ENCODE measurements at regions not wholly inside any gene's neighbourhood (a gene's known extent, or its start where the extent isn't known, plus 50 kb on each side); places are given as distances from the start of the nearest gene placed in this dataset.

DNA sequence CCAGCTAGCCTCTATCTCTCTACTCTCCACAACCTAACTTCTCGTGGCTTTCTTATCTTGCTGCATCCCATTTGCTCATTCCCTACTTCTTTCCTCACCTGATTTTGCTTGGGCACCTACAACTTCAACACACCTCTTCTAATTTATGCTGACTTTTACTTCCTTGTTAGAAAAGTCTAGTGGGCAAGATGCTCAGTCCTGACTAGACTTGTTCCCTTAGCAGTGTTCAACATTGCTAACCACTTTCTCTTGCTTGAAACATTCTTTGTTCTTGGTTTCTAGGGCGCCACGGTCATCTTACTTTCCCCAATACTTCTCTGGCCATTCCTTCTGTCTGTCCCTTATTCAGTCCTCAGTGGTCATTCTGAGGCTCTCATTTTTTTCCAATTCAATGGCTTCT is 454.7 kb upstream of the CWC22 start:
- no peak for DNase-seq (ENCODE audit: low spot score)

DNA sequence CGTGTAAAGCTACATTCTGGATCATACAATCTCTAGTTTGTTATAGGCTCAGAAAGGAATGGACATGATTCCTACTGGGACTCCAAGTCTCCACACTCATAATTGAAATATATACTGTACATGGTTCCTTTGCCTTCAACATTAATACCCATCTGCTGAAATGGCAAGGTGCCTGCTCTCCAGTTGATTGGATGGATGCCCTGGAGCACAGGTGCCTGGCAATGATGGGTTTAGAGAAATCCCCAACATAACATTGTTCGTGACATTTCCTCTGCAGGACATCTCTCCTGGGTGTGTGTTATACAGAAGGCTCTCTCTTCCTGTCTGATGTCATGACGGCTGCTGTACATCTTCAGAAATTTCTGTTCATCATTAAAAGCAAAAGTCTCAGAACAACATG is 449.7 kb upstream of the CWC22 start:
- no peak for DNase-seq (ENCODE audit: low spot score)

DNA sequence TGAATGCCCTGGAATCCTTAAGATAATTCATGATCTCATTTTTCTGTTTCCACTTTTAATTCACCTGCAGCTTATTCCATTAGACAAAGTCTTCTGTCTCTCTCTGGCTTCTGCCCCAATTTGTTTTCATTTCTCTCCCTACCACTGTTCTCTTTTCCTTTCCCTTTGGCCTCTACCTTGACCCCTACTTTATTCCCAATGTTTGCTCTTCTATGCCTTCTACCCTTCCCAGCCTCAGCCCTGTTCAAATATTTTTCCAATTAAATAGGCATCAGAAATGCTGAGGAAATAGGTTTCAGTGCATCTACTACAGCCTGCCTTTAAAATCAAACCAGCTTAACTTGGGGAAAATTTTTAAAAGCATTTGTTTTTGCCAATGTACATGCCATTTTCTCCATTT is 443.7 kb upstream of the CWC22 start:
- peak; percentile 25 for DNase-seq (ENCODE audit: low spot score)

DNA sequence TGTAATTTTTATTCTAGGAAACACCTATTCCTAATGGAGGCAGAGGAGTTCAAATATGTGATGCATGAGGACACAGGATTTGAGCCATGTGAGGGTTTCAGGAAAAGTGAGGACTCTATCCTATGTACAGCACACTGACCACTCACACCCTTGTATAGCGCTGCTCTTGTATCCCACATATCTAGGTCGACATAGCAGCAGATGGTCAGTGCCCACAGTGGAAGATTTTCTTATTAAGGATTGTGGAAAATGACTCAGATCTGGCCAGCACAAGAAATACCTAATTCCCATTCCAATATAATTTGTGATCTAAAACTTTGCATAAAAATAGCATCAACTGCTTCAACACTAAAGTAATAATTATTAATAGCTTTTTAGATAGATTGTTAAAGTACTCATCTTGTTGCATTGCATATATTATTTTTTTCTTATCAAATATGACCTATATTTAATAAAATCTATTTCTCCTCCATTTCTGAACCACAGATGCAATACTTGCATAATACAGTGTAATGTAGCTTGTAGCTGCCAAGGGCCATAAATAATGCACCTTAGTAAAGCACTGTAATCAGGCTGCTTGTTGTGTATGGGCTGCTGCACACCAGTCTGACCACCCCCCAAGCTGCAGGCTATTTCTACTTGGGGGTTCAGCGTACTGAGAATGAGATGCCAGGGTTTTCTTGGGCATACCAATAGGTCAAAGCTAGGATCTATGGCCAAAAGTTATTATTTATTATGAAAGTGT is 442.2 kb upstream of the CWC22 start:
- no peak for DNase-seq (ENCODE audit: low spot score)

DNA sequence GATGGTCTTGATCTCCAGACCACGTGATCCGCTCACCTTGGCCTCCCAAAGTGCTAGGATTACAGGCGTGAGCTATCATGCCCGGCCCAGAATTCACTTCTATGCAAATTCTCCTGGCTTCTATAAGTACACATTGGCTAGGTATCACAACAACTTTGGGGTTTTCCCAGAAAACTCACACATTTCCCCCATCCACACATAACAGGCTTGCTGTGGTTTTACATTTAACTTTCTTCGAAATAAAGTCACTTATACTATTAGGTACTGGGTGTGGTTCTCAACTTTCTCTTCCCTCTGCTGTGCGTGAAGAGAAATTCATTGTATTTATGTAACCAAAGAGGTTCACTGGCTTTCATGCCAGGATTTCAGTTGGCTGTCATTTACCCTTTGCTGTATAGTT is 439.4 kb upstream of the CWC22 start:
- DNase-seq (ENCODE audit: low spot score): no peak

DNA sequence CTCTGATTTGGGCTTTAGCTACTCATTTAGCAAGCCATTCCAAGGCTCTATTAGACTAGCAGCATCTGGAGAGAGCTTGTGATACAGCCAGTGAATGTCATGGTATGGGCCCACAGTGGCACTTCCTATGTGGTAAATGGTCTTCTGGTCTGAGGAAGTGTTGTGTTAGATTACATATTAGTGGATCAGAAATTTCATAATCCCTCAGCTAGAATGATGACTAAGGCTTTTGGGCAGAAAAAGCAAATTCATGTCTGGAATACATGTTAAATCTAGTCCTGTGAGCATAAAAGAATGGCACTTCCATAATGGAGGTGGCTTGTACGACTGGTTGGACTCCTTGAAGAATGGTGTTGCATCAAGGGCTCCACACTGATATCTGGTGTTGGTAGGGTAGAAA is 436.8 kb upstream of the CWC22 start:
- no peak for DNase-seq (ENCODE audit: low spot score)

DNA sequence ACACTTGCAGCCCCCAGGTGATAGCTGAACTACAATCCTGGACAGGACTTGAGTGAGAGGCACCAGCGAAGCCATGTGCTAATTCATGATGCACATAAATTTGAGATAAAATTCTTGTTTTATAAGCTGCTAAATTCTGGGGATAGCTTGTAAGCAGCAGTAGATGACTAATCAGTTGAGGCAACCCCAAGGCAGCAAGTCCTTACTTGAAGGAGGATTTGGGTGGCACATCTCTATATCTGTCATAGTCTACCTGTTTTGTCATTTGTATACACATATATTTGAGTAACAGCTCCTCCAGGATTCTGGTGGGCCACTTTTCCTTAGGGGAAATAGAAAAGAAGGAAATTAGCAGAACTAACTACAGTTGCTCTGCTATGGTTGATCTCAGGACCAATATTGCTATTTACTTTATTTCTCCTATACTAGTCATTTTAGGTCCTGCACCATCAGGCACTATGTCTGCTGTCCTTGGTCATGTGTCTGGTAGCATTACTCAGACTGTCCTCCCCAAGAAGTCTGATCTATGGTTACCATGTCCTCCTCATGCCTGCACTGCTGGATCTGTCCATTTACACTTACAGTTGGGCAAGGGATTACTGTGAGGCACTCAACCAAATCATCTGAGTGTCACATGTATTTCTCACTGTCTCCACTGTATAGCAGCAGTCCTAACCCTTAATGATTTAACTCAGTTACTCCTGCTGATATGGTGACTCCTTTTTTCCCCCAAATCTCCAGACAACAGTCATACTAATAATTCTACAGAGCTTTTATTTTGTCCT is 436.0 kb upstream of the CWC22 start:
- DNase-seq (ENCODE audit: low spot score): no peak

DNA sequence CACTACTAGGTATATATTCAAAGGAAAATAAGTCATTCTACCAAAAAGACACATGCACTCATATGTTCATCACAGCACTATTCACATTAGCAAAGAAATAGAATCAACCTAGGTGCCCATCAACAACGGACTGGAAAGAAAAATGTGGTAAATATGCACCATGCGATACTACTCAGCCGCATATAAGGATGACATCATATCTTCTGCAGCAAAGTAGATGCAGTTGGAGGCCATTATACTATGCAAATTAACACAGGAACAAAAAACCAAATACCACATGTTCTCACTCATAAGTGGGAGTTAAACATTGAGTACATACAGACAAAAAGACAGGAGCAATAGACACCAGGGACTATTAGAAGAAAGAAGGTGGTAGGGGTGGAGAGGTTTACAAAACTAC is 412.1 kb upstream of the CWC22 start:
- DNase-seq (ENCODE audit: low spot score): no peak

DNA sequence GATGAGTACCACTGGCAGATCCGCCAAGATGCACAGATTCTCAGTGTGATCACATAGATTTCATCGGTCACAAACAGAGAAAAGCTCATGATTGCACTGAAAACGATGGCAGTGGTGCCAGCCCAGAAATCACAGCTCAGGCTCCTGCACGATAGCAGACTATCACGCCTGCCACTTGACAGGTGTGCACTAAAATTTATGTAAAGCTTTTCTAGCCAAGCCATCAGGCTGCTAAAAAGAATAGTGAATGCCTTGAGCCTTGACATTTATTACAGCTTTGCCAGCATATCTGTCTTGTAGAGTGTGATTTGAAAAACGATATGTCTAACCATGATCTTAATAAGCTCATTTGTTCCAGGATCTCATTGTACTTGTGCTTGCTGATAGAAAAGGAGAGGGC is 409.5 kb upstream of the CWC22 start:
- DNase-seq (ENCODE audit: low spot score): no peak

DNA sequence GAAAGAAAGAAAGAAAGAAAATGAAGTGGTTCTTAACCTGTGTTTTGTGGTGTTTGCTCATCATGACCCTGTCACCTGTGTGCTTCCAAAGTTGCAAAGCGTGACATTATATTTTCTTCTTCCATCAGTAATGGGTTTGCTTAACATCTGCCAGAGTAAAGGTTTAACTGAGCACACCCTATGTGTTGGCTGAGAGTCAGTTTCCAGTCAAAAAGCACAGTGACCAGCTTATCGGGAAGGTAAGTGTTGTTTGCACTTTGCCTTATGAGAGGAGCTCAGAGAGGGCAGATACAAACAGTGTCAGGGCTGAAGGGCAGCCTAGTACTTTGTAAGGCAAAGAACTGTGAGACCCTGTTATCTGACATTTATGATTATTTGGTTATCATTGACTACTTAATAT is 406.2 kb upstream of the CWC22 start:
- peak; percentile 51 for DNase-seq (ENCODE audit: low spot score)

DNA sequence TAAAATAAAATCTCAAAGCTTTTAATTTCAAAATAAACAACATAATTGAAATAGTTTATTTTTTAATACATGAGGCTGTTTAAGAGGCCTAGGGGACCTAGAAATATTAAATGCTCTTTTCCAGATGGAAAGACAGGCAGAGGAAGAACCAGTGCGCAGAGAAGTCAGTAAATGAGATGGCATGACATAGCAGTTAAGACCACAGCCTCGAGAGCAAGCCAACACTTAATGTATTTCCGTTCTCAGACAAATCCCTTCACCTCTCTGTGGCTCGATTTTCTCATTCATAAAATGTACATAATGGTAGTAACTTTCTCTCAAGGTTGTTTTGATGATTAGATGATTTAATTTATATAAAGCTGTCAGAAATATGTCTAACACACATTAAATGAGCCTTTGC is 405.1 kb upstream of the CWC22 start:
- no peak for DNase-seq (ENCODE audit: low spot score)

DNA sequence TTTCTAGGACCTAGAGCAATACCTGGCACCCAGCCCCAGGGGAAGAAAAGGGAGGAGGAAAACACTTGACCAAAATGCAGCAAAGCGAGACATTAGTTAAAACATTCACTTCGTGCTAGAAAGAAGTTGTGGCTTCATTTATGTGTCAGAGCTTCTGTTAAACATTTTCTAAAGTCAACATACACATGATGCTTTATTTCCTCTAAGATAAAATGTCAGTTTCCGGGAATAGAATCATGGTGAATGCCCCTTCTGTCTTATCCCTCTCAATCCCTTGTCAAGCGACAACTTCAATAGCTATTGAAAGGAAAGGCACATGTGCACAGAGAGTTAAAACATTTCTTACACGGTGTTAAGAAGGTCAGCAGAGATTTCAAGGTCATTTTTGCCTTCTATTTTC is 404.6 kb upstream of the CWC22 start:
- peak; percentile 8 for DNase-seq (ENCODE audit: low spot score)

DNA sequence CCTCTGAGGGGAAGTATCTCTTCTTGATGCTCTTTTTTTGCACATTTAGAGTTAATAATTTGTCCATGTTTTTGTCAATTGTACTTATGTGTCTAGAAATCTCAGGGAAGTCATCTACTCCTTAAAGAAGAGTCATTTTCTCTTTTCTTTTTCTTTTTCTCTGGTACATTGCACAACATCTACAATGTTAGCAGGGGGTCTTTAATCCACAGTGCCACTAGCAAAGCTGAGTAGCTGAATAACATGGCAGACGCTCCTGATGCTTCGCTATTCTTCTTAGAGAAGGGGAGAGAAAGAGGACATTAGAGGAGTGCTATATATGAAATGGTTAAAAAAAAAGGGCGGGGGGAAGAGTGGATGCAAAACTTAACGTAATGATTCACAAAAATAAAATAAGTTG is 399.6 kb upstream of the CWC22 start:
- DNase-seq (ENCODE audit: low spot score): no peak

DNA sequence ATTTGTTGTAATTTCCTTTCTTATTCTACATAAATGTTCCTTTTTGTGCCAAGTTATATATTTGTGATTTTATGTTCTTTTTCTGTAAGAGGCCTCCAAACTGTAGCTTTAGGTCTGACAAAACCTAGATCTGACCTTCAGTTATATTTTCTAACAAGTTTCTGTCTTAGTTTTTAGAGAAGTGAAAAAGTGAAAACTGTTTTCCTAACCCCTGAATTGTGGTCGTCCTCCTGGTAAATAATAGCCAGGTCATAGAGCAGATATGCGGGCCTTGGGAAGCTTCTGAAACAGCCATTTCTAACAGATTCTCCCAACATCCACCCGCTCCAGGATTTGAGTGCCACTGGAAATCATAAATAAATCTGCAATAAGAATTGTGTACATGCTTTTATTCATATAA is 398.4 kb upstream of the CWC22 start:
- no peak for DNase-seq (ENCODE audit: low spot score)

DNA sequence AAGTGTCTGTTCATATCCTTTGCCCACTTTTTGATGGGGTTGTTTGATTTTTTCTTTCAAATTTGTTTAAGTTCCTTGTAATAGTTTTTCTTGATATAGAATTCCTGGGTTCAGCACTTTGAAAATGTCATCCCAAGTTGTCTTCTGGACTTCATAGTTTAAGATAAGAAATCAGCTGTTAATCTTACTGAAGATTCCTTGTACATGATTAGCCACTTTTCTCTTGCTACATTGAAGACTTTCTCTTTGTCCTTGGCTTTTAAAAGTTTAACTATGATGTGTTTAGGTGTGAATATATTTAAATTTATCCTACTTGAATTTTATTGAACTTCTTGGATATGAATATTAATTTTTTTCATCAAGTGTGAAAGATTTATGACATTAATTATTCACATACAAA is 387.2 kb upstream of the CWC22 start:
- no peak for DNase-seq (ENCODE audit: low spot score)

DNA sequence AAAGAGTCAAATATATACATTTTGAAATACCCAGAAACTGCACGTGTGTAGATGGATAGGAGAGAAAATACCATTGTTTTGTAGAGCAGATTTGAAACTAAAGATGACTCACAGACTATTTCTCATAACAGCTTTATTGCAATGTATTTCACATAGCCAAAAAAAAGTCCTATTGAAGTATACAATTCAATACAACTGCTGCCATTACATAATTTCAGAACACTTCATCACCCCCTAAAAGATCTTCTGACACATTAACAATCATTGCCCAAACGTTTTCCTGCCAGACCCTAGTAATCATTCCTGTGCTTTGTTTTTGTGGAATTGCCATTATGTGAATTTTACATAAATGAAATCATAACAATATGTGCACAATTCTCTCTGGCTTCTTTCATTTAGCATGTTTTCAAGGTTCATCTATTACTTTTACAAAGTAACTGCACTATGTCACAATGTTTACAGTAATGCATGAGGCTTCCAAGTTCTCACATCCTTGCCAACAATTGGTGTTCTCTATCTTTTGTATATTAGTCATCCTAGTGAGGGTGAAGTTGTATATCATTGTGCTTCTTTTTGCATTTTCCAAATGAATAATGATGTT is 378.6 kb upstream of the CWC22 start:
- no peak for DNase-seq (ENCODE audit: low spot score)

DNA sequence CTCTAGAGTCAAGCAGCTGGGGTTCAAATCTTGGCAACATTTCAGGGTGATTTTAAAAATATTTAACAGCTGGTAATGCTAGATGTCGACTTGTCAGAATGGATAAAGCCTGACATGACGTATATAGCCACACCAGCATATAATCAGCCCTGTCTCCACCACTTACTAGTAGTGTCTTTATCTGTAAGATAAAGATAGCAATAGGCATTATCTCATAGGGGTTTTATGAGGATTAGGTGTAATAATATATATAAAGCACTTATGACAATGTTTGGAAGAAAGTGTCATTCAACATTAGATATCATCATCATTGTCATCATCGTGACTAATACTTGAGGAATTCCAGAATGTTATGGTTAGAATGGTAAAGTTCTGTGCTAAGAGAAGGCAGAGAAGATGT is 369.0 kb upstream of the CWC22 start:
- no peak for DNase-seq (ENCODE audit: low spot score)

DNA sequence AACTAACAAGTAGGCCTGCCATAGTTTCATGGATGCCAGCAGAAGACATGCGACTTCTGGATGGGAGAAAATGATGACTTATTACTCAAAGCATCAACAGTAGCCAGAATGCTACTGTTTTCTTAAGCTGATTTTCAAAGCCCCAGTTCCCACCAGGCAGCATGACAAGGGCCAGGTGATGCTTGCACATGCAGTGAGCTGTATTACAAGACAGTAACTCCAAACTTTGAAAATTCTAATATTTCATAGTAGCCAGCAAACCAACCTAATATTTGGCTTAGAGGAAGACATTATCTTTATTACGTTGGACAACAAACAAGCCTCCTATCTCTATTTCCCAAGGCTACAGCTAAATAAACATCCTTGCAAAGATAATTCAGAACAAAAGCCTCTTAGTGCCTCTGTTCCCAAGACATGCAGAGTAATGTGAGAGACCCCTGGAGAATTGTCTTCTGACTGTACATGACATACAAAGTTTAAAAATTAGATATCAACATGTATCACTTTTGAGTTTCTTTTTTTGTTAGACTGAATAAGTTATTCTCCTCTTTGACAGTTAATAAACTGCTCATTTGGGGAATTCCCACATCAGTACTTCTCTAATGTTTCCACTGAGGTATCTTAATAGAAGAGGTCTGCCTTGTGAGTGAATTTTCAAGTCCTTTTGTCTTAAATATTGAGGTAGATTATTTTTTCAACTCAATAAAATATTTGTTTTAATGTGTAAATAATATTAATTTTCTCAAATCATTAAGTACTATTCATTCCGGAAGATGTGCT is 367.6 kb upstream of the CWC22 start:
- peak; percentile 5 for DNase-seq (ENCODE audit: low spot score)

DNA sequence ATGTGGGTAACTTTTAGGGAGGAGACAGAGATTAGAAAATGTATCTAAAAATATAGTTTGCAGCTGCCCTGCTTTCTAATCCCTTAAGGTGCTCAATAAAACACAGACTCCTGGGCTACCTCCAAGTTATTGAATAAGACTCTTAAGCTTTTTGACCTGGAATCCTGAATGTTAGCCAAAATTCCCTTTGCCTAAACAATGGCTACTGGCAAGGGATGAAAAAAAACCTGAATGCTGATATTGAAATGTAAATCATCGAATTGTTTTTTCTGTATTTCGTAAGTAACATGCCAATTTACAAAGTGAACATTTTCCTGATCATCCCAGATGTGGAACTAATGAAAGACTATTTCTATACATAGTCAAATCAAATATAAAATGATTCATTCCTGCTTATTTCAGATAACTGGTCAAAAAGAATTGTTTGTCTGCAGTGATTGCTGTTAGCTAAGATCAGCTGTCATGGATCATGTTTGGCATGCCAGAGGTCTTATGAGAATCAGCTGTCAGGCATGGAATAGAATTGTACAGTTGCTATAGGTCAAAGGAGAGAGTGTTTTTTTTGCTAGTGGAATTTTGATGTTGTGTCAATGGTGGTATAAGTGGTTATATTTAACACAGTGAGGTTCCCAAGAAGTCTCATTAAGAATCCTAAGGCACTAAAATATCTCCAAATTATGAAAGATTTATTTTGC is 363.6 kb upstream of the CWC22 start:
- no peak for DNase-seq (ENCODE audit: low spot score)

DNA sequence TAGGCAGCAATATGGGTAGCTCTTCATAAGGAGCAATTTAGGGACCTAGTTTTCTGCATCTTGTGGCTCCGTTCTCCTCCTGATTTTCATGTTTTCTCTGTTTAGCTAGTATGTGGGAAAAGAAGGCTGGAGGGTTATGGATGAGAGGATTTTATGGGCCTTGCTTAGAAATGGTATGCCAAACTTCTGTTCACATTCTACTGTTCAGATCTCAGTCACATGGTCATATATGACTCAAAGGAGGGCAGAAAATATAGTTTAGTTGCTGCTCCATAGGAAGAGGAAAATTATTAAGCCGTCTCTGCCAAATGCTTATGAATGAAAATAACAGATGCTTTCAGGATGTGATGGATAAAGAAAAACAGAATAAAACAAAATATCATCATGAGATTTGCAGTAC is 361.8 kb upstream of the CWC22 start:
- no peak for DNase-seq (ENCODE audit: low spot score)

DNA sequence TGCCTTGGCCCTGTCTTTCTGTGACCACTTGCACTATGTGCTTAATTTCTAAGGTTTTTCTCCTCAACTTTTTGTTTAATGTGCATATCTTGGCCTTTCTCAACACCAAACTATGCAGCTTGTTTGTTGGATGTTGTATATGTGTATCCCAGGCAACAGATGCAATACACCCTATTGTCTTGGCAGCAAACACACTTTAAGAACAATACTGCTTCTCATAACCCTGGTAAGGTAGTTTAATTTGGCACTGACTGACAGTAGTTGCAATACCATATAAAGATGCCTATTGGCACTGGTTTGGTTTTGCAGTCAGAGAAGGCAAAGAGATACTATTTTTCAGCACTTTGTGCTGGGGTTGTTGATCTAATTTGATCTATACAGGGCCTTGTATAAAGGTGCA is 360.7 kb upstream of the CWC22 start:
- DNase-seq (ENCODE audit: low spot score): no peak

DNA sequence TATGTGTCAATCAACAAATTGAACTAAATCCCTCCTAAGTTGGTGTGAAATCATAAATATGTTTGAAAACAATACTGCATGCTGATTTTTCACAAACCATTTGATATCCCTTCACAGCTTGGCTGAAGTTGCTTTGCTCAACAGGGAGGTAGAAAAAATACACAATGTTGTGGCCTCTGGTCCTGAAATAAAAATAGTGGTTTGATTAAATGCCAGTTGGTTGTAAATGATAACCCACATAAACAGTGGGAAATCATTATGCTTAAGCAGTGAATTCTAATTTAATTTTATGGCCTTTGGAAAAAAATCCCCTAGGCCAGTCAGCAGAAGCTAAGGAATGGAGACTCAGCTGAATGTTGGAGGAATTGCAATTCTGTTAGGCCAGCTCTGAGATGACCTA is 359.4 kb upstream of the CWC22 start:
- DNase-seq (ENCODE audit: low spot score): no peak
